ENCODE measurements at regions not wholly inside any gene's neighbourhood (a gene's known extent, or its start where the extent isn't known, plus 50 kb on each side); places are given as distances from the start of the nearest gene placed in this dataset.

DNA sequence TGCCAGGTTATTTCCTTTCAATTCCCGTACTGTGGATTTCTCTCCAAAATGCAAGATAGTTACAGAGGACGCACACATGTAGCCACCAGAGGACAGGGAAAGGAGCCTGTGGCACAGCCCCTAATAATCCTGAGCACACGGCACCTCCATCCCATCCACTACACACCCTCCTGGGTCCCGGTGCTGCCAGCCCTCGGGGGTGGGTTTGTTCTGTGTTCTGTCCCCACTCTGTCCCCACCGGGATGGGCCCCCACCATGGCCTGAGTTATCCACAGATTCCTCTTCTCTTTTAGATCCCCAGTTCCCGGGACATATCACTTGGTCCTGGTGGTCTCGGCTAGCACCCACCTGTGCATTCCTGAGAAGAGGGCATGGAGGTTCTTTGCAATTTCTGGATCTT lies 196.9 kb upstream of the PPP2R2D start:
- no peak overlapping the region for H3K4me3 ChIP-seq (replicated peaks in 1 of 2; ENCODE audit: low read depth in 2 of 2, low read length in 2 of 2)
- no peak for DNase-seq (ENCODE audit: low read depth in 2 of 2)
- TF ChIP-seq, protein P1, sequence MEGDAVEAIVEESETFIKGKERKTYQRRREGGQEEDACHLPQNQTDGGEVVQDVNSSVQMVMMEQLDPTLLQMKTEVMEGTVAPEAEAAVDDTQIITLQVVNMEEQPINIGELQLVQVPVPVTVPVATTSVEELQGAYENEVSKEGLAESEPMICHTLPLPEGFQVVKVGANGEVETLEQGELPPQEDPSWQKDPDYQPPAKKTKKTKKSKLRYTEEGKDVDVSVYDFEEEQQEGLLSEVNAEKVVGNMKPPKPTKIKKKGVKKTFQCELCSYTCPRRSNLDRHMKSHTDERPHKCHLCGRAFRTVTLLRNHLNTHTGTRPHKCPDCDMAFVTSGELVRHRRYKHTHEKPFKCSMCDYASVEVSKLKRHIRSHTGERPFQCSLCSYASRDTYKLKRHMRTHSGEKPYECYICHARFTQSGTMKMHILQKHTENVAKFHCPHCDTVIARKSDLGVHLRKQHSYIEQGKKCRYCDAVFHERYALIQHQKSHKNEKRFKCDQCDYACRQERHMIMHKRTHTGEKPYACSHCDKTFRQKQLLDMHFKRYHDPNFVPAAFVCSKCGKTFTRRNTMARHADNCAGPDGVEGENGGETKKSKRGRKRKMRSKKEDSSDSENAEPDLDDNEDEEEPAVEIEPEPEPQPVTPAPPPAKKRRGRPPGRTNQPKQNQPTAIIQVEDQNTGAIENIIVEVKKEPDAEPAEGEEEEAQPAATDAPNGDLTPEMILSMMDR (IDR thresholded peaks at IDR 0.05; ENCODE audit: low read depth, low read length) = no peak

DNA sequence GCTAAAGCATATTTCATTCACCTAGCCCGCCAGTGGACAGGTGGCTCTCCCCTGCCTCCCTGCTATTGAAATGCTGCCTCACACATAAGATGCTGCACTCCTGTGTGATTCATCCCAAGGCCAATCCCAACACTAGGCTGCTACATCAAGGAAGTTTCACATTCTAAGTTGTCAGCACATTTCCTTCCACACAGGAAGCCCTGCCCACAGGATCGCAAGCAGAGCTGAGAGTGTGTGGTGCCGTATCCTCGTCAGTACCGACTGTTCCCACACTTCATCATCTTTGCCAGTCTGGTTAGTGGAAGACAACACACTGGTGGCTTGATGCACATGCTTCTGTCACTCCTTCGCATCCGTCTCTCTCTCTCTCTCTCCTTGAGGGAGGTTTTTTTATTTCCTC lies 194.3 kb upstream of the PPP2R2D start:
- DNase-seq (ENCODE audit: low read depth in 2 of 2) = no peak
- H3K4me3 ChIP-seq (replicated peaks in 1 of 2; ENCODE audit: low read depth in 2 of 2, low read length in 2 of 2) = no peak overlapping the region
- TF ChIP-seq, protein P1 (IDR thresholded peaks at IDR 0.05; ENCODE audit: low read depth, low read length) = no peak

DNA sequence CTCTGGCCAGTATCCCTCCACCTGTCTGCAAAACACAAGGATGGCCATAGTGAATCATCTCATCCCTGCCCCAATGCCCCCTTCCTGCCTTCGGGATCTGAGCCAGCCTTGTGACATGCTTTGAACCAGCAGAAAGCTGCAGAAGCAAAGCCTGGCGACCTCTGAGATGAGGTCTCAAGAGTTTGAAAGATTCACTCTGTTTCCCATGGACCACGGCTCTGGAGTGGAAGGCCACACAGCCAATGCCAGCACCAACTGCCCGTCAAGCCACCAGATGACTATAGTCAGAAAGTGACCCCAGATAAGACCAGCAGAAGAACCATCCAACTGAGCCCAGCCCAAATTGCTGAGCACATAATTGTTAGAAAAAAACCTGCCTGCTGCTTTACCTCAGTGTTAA lies 193.9 kb upstream of the PPP2R2D start:
- TF ChIP-seq, protein P1 (IDR thresholded peaks at IDR 0.05; ENCODE audit: low read depth, low read length) = no peak
- H3K4me3 ChIP-seq (replicated peaks in 1 of 2; ENCODE audit: low read depth in 2 of 2, low read length in 2 of 2) = no peak overlapping the region
- no peak for DNase-seq (ENCODE audit: low read depth in 2 of 2)

DNA sequence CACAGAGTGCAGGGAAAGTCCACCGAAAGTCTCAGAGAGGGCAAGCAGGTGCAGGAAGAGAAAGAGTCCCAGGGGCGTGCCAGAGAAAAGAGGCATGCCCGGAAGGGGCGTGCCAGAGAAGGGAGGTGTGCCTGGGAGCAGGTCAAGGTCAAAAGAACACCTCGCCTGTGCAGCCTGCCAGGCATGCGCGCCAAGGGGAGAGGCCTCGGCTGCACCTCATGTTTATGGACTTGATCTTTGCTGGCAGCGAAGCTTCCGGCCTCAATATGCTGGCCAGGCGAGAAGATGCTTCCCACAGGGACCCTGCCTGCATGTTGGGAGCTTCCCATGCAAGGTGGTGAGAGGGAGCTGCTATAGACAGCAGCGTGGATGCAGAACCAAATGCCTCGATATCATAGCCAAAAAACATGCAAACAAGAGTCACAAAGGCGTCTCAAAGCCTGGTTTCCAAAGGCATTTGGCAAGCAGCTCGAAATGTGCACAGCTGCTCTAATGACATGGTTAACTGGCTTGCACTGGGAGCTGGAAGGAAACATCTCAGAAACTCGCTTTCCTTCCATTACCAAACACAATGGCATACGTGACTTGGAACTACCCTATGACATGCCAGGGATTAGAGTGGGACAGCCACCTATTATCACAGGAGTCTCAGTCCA lies 192.5 kb upstream of the PPP2R2D start:
- no peak overlapping the region for H3K4me3 ChIP-seq (replicated peaks in 1 of 2; ENCODE audit: low read depth in 2 of 2, low read length in 2 of 2)
- no peak for DNase-seq (ENCODE audit: low read depth in 2 of 2)
- TF ChIP-seq, protein P1 (IDR thresholded peaks at IDR 0.05; ENCODE audit: low read depth, low read length) = no peak

DNA sequence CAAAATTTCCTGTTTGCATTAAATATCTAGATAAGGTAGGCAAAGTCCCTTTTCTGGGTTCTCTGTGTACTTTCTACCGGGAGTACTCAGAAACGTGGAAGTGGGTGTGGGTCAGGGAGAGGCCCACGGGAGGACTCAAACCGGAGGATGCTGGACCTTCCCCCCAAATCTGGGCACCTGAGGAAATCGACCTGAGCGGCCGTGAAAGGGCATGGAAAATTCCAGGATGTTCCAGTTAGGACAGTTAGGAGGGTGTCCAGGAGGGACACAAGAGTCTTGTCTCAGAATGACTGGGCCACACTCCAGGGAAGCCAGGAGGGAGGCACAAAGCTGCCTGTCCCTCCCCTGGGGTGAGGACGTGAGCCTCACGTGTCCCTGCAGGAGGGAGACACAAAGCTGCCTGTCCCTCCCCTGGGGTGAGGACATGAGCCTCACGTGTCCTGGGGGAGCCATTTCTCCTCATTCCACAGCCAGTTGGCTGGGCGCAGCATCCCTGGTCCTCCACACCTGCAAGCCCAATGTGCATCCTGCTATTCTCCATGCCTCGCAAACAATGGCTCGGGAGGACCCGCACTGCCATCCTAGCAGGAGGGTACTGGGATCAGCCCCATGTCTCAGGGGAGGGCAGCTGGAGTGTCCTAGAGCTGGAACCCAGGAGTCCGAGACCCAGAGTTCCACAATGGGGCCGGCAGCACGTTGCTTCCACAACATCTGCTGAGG lies 190.5 kb upstream of the PPP2R2D start:
- H3K4me3 ChIP-seq (replicated peaks in 1 of 2; ENCODE audit: low read depth in 2 of 2, low read length in 2 of 2) = no peak overlapping the region
- TF ChIP-seq, protein P1 (IDR thresholded peaks at IDR 0.05; ENCODE audit: low read depth, low read length) = no peak
- DNase-seq (ENCODE audit: low read depth in 2 of 2) = no peak

DNA sequence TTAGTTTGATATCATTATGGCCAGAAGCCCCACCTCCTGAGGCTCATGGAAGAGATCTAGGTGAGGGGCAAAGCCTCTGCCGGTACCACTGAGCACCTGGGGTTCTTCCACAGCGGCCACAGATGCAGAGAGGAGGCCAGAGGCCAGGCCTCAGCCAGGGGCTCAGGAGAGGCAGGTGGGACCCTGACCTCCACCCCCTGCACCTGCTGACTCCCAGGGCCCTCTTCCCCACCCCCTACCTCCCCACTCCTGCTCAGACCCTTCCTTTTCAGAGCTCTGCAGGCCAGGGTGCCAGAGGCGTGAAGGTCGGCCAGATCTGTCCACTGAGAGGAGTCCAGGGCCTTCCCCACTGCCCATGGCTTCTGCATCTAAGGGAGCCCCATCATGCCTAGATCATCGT lies 178.7 kb upstream of the PPP2R2D start:
- H3K4me3 ChIP-seq (replicated peaks in 1 of 2; ENCODE audit: low read depth in 2 of 2, low read length in 2 of 2) = no peak overlapping the region
- no peak for DNase-seq (ENCODE audit: low read depth in 2 of 2)
- TF ChIP-seq, protein P1 (IDR thresholded peaks at IDR 0.05; ENCODE audit: low read depth, low read length) = no peak

Data from cardiac fibroblast (primary cell).